ENCODE measurements at regions not wholly inside any gene's neighbourhood (a gene's known extent, or its start where the extent isn't known, plus 50 kb on each side); places are given as distances from the start of the nearest gene placed in this dataset.

GRCh38 chr2:212873256-212873655 is 278.2 kb downstream of the IKZF2 start:
- TF ChIP-seq POLR2A (IDR thresholded peaks at IDR 0.05) (no peak), CTCF (IDR thresholded peaks at IDR 0.05) (no peak)
